Testis (tissue), 2 donors: ENCODE measurements at regions not wholly inside any gene's neighbourhood (a gene's known extent, or its start where the extent isn't known, plus 50 kb on each side); places are given as distances from the start of the nearest gene placed in this dataset.

Experiments
- CTCF ChIP-seq, 3 experiments: fragments of 450-650 bp in 2 of 3; fragments of 200-600 bp in 1 of 3; sonication (generic) in 1 of 3; IDR thresholded peaks; one replicate each; pipeline ENCODE4 v1.5.1; 2016 to 2019; ENCODE audit warnings: antibody characterized with exemption in 3 of 3, mild to moderate bottlenecking in 2 of 3, moderate library complexity in 1 of 3
- POLR2A ChIP-seq: fragments of 450-650 bp; IDR thresholded peaks from one replicate; pipeline ENCODE4 v1.6.1; 2017; ENCODE audit warnings: antibody characterized with exemption, mild to moderate bottlenecking, moderate library complexity

- no peak for TF ChIP-seq CTCF (IDR thresholded peaks at IDR 0.05)
- TF ChIP-seq POLR2A: no peak
These were observed 50.4 kb upstream of the GRIP2 start for GRCh38 chr3:14590569-14590968.
